ENCODE measurements at regions not wholly inside any gene's neighbourhood (a gene's known extent, or its start where the extent isn't known, plus 50 kb on each side); places are given as distances from the start of the nearest gene placed in this dataset.
"Not testable (repeated sequence)": the region's sequence is repeated elsewhere in the genome, so short reads cannot be mapped to it uniquely, and the experiment has no call there.

GRCh38 chr2:89874810-89875595 lies 1183.5 kb downstream of the RPIA start:
- H3K4me1 ChIP-seq (ENCODE audit: control insufficient read depth in 2 of 3, insufficient read depth in 2 of 3, low read depth in 1 of 3, low read length in 3 of 3); H3K27me3 ChIP-seq (ENCODE audit: control insufficient read depth, insufficient read depth, low read length); H3K9ac ChIP-seq (ENCODE audit: low read length in 3 of 3); FAIRE-seq; H3K4me3 ChIP-seq (ENCODE audit: low read length in 3 of 3); H3K36me3 ChIP-seq (ENCODE audit: control insufficient read depth in 2 of 3, insufficient read depth in 3 of 3, low read length in 3 of 3); H3K27ac ChIP-seq (ENCODE audit: low read depth in 2 of 2, low read length in 2 of 2); intact Hi-C loops (cut with DNase I); H3K9me3 ChIP-seq (ENCODE audit: control insufficient read depth in 2 of 3, insufficient read depth in 1 of 3, low read length in 3 of 3); DNase-seq: not testable (repeated sequence)
- peak; percentile 4 for TF ChIP-seq CTCF (IDR thresholded peaks at IDR 0.05; ENCODE audit: borderline replicate concordance, extremely low read depth, insufficient read depth)

- intact Hi-C loops (cut with DNase I); FAIRE-seq; H3K27ac ChIP-seq (ENCODE audit: low read depth in 2 of 2, low read length in 2 of 2): not testable (repeated sequence)
Measured at GRCh38 chr2:89876445-89876844, 1185.0 kb downstream of the RPIA start.

GRCh38 chr2:89876878-89877277 lies 1185.4 kb downstream of the RPIA start:
- H3K9me3 ChIP-seq (ENCODE audit: control insufficient read depth in 2 of 3, insufficient read depth in 1 of 3, low read length in 3 of 3); H3K36me3 ChIP-seq (ENCODE audit: control insufficient read depth in 2 of 3, insufficient read depth in 3 of 3, low read length in 3 of 3); intact Hi-C loops (cut with DNase I); H3K27ac ChIP-seq (ENCODE audit: low read depth in 2 of 2, low read length in 2 of 2); DNase-seq; H3K27me3 ChIP-seq (ENCODE audit: control insufficient read depth, insufficient read depth, low read length); H3K4me3 ChIP-seq (ENCODE audit: low read length in 3 of 3); H3K4me1 ChIP-seq (ENCODE audit: control insufficient read depth in 2 of 3, insufficient read depth in 2 of 3, low read depth in 1 of 3, low read length in 3 of 3); H3K9ac ChIP-seq (ENCODE audit: low read length in 3 of 3); FAIRE-seq: not testable (repeated sequence)

More at GRCh38 chr2:89876445-89876844, 1185.0 kb downstream of the RPIA start:
- H3K36me3 ChIP-seq (ENCODE audit: control insufficient read depth in 2 of 3, insufficient read depth in 3 of 3, low read length in 3 of 3); H3K4me3 ChIP-seq (ENCODE audit: low read length in 3 of 3); DNase-seq; H3K9me3 ChIP-seq (ENCODE audit: control insufficient read depth in 2 of 3, insufficient read depth in 1 of 3, low read length in 3 of 3); H3K9ac ChIP-seq (ENCODE audit: low read length in 3 of 3); H3K27me3 ChIP-seq (ENCODE audit: control insufficient read depth, insufficient read depth, low read length); H3K4me1 ChIP-seq (ENCODE audit: control insufficient read depth in 2 of 3, insufficient read depth in 2 of 3, low read depth in 1 of 3, low read length in 3 of 3): not testable (repeated sequence)

GRCh38 chr2:89882880-89883279 lies 1191.4 kb downstream of the RPIA start:
- H3K27ac ChIP-seq (ENCODE audit: low read depth in 2 of 2, low read length in 2 of 2); H3K4me3 ChIP-seq (ENCODE audit: low read length in 3 of 3); H3K27me3 ChIP-seq (ENCODE audit: control insufficient read depth, insufficient read depth, low read length); DNase-seq; H3K36me3 ChIP-seq (ENCODE audit: control insufficient read depth in 2 of 3, insufficient read depth in 3 of 3, low read length in 3 of 3); H3K9me3 ChIP-seq (ENCODE audit: control insufficient read depth in 2 of 3, insufficient read depth in 1 of 3, low read length in 3 of 3); H3K4me1 ChIP-seq (ENCODE audit: control insufficient read depth in 2 of 3, insufficient read depth in 2 of 3, low read depth in 1 of 3, low read length in 3 of 3); H3K9ac ChIP-seq (ENCODE audit: low read length in 3 of 3); intact Hi-C loops (cut with DNase I); FAIRE-seq: not testable (repeated sequence)

GRCh38 chr2:89883624-89884023 lies 1192.2 kb downstream of the RPIA start:
- FAIRE-seq; DNase-seq; intact Hi-C loops (cut with DNase I); H3K9me3 ChIP-seq (ENCODE audit: control insufficient read depth in 2 of 3, insufficient read depth in 1 of 3, low read length in 3 of 3); H3K27ac ChIP-seq (ENCODE audit: low read depth in 2 of 2, low read length in 2 of 2); H3K4me1 ChIP-seq (ENCODE audit: control insufficient read depth in 2 of 3, insufficient read depth in 2 of 3, low read depth in 1 of 3, low read length in 3 of 3); H3K9ac ChIP-seq (ENCODE audit: low read length in 3 of 3); H3K4me3 ChIP-seq (ENCODE audit: low read length in 3 of 3); H3K27me3 ChIP-seq (ENCODE audit: control insufficient read depth, insufficient read depth, low read length); H3K36me3 ChIP-seq (ENCODE audit: control insufficient read depth in 2 of 3, insufficient read depth in 3 of 3, low read length in 3 of 3): not testable (repeated sequence)

- H3K9ac ChIP-seq (ENCODE audit: low read length in 3 of 3); H3K4me3 ChIP-seq (ENCODE audit: low read length in 3 of 3); H3K9me3 ChIP-seq (ENCODE audit: control insufficient read depth in 2 of 3, insufficient read depth in 1 of 3, low read length in 3 of 3); DNase-seq; H3K36me3 ChIP-seq (ENCODE audit: control insufficient read depth in 2 of 3, insufficient read depth in 3 of 3, low read length in 3 of 3); H3K27ac ChIP-seq (ENCODE audit: low read depth in 2 of 2, low read length in 2 of 2); FAIRE-seq; H3K4me1 ChIP-seq (ENCODE audit: control insufficient read depth in 2 of 3, insufficient read depth in 2 of 3, low read depth in 1 of 3, low read length in 3 of 3); intact Hi-C loops (cut with DNase I); H3K27me3 ChIP-seq (ENCODE audit: control insufficient read depth, insufficient read depth, low read length): not testable (repeated sequence)
Measured at GRCh38 chr2:89885071-89885470, 1193.6 kb downstream of the RPIA start.

GRCh38 chr2:89888693-89889092 lies 1197.2 kb downstream of the RPIA start:
- H3K9me3 ChIP-seq (ENCODE audit: control insufficient read depth in 2 of 3, insufficient read depth in 1 of 3, low read length in 3 of 3); FAIRE-seq; intact Hi-C loops (cut with DNase I); H3K36me3 ChIP-seq (ENCODE audit: control insufficient read depth in 2 of 3, insufficient read depth in 3 of 3, low read length in 3 of 3); H3K4me3 ChIP-seq (ENCODE audit: low read length in 3 of 3); H3K27ac ChIP-seq (ENCODE audit: low read depth in 2 of 2, low read length in 2 of 2); H3K4me1 ChIP-seq (ENCODE audit: control insufficient read depth in 2 of 3, insufficient read depth in 2 of 3, low read depth in 1 of 3, low read length in 3 of 3); DNase-seq; H3K9ac ChIP-seq (ENCODE audit: low read length in 3 of 3); H3K27me3 ChIP-seq (ENCODE audit: control insufficient read depth, insufficient read depth, low read length): not testable (repeated sequence)

All from kidney (tissue), 13 donors.